HepG2 (cell line): ENCODE measurements at regions not wholly inside any gene's neighbourhood (a gene's known extent, or its start where the extent isn't known, plus 50 kb on each side); places are given as distances from the start of the nearest gene placed in this dataset.

ENCODE experiments used
- ARID5B ChIP-seq: IDR thresholded peaks from 2 replicates; pipeline ENCODE4 v1.4.0; 2020; ENCODE audit warnings: mild to moderate bottlenecking, missing genetic modification reagents
- BRF2 ChIP-seq: sonication (generic); formaldehyde crosslinking; IDR thresholded peaks from 2 replicates; pipeline ENCODE4 v1.8.1; 2022; ENCODE audit warnings: mild to moderate bottlenecking, missing genetic modification reagents
- CTCF ChIP-seq: sonication (generic); formaldehyde crosslinking; IDR thresholded peaks from 2 replicates; pipeline ENCODE4 v1.5.0; 2020; ENCODE audit warnings: mild to moderate bottlenecking, missing genetic modification reagents, moderate library complexity
- IRF2 ChIP-seq: IDR thresholded peaks from 2 replicates; pipeline ENCODE4 v1.6.1; 2018; ENCODE audit warnings: missing genetic modification reagents, missing compliant biosample characterization
- KDM2A ChIP-seq: sonication (generic); formaldehyde crosslinking; IDR thresholded peaks from 2 replicates; pipeline ENCODE4 v1.4.0; 2020; ENCODE audit warnings: low read depth, missing genetic modification reagents, borderline replicate concordance
- MXI1 ChIP-seq: IDR thresholded peaks from 3 replicates; pipeline ENCODE4 v1.6.1; 2012; ENCODE audit warnings: low read depth, low read length, inconsistent platforms, borderline replicate concordance
- SALL1 ChIP-seq: sonication (generic); formaldehyde crosslinking; IDR thresholded peaks from 2 replicates; pipeline ENCODE4 v1.8.0; 2022; ENCODE audit warnings: mild to moderate bottlenecking, missing genetic modification reagents
- STAG1 ChIP-seq: sonication (generic); formaldehyde crosslinking; IDR thresholded peaks from 2 replicates; pipeline ENCODE4 v1.4.0; 2020; ENCODE audit warnings: missing genetic modification reagents
- SUZ12 ChIP-seq: fragments of 150-350 bp; IDR thresholded peaks from 2 replicates; pipeline ENCODE4 v1.6.1; 2014; ENCODE audit warnings: low read depth, low read length
- THAP11 ChIP-seq: IDR thresholded peaks from 2 replicates; pipeline ENCODE4 v1.6.1; 2016; ENCODE audit warnings: missing biosample characterization, missing genetic modification reagents
- YY1 ChIP-seq: IDR thresholded peaks from 2 replicates; pipeline ENCODE4 v1.6.1; 2011; ENCODE audit warnings: low read length, low read depth, moderate library complexity, mild to moderate bottlenecking; ENCODE audit not compliant: insufficient read depth, insufficient replicate concordance
- ZBTB7A ChIP-seq: sonication (generic); formaldehyde crosslinking; IDR thresholded peaks from 2 replicates; pipeline ENCODE4 v1.8.0; 2022; ENCODE audit warnings: mild to moderate bottlenecking, missing genetic modification reagents
- ZBTB7B ChIP-seq: sonication (generic); formaldehyde crosslinking; IDR thresholded peaks from 2 replicates; pipeline ENCODE4 v1.4.0; 2020; ENCODE audit warnings: missing genetic modification reagents
- ZNF614 ChIP-seq: IDR thresholded peaks from 2 replicates; pipeline ENCODE4 v1.6.1; 2018; ENCODE audit warnings: missing biosample characterization, missing genetic modification reagents, inconsistent platforms, borderline replicate concordance

- 0 out of 3 replicates have a peak, but pooled peaks have one; percentile 19 for TF ChIP-seq MXI1
- no peak for TF ChIP-seq BRF2
- peak; percentile 48; the same call in 1 of the 2 replicates for TF ChIP-seq ZBTB7B (CRISPR knock-in tag)
- TF ChIP-seq IRF2 (CRISPR knock-in tag), result 0 out of 2 replicates have a peak, but pooled peaks have one; percentile 30
- 0 out of 2 replicates have a peak, but pooled peaks have one; percentile 44 for TF ChIP-seq ZBTB7A
- 0 out of 2 replicates have a peak, but pooled peaks have one; percentile 9 for TF ChIP-seq ARID5B
- TF ChIP-seq YY1, result peak; percentile 18
- peak; percentile 60; the same call in 1 of the 2 replicates for TF ChIP-seq KDM2A (CRISPR knock-in tag)
- TF ChIP-seq SUZ12, result no peak
- peak; percentile 33; the same call in 1 of the 2 replicates for TF ChIP-seq THAP11
- TF ChIP-seq CTCF (CRISPR knock-in tag), result peak; percentile 97
- peak; percentile 50 for TF ChIP-seq SALL1
- TF ChIP-seq STAG1 (CRISPR knock-in tag), result peak; percentile 96
- 0 out of 2 replicates have a peak, but pooled peaks have one; percentile 25 for TF ChIP-seq ZNF614
Observed at GRCh38 chr22:19629720-19630419, 84.4 kb upstream of the SEPTIN5 start (continued).
